ENCODE measurements at regions not wholly inside any gene's neighbourhood (a gene's known extent, or its start where the extent isn't known, plus 50 kb on each side); places are given as distances from the start of the nearest gene placed in this dataset.

GRCh38 chr14:61963926-61964325, 201.7 kb downstream of the SNAPC1 start:
- TF ChIP-seq CTCF (IDR thresholded peaks at IDR 0.05): no peak
- Histone ChIP-seq H3K27ac (ENCODE audit: low read length) (no peak overlapping the region), H3K4me1 (ENCODE audit: control insufficient read depth, insufficient read depth, low read length) (no peaks in the 10 kb centered on the region), H3K27me3 (ENCODE audit: control insufficient read depth, insufficient read depth, low read length) (peaks cover 3% of the 10 kb centered on the region), H3K36me3 (ENCODE audit: control insufficient read depth, insufficient read depth, low read length) (no peaks in the 10 kb centered on the region), H3K4me3 (ENCODE audit: low read length) (no peak overlapping the region), H3K9me3 (ENCODE audit: control insufficient read depth, insufficient read depth, low read length) (no peaks in the 10 kb centered on the region)
- Mint-ChIP-seq H3K4me3 (no peak overlapping the region), H3K27ac (no peak overlapping the region), H3K4me1 (no peaks in the 10 kb centered on the region), H3K36me3 (peaks cover 7% of the 10 kb centered on the region), H3K27me3 (ENCODE audit: low read depth in 2 of 2) (peaks cover 20 to 54% of the 10 kb centered on the region in 2 donors), H3K9me3 (no peaks in the 10 kb centered on the region)
- WGBS (ENCODE audit: insufficient coverage): 100% methylated on average over 2 of the region's 2 CpGs
- intact Hi-C loops (cut with micrococcal nuclease): no loop called here
- DNase-seq (no peak), ATAC-seq (no peak)

GRCh38 chr14:61965030-61965745, 203.0 kb downstream of the SNAPC1 start:
- H3K4me3 Mint-ChIP-seq: no peak overlapping the region
- Histone ChIP-seq H3K36me3 (ENCODE audit: control insufficient read depth, insufficient read depth, low read length) (no peaks in the 10 kb centered on the region), H3K9me3 (ENCODE audit: control insufficient read depth, insufficient read depth, low read length) (no peaks in the 10 kb centered on the region), H3K27me3 (ENCODE audit: control insufficient read depth, insufficient read depth, low read length) (no peaks in the 10 kb centered on the region), H3K27ac (ENCODE audit: low read length) (no peak overlapping the region), H3K4me1 (ENCODE audit: control insufficient read depth, insufficient read depth, low read length) (no peaks in the 10 kb centered on the region), H3K4me3 (ENCODE audit: low read length) (no peak overlapping the region)
- no peaks in the 10 kb centered on the region for H3K4me1 Mint-ChIP-seq
- no peak overlapping the region for H3K27ac Mint-ChIP-seq
- DNase-seq: no peak
- WGBS (ENCODE audit: insufficient coverage): 88% methylated on average over 2 of the region's 2 CpGs
- peaks cover 7% of the 10 kb centered on the region for H3K36me3 Mint-ChIP-seq
- intact Hi-C loops (cut with micrococcal nuclease): no loop called here
- no peak for ATAC-seq
- no peaks in the 10 kb centered on the region for H3K9me3 Mint-ChIP-seq
- no peak for TF ChIP-seq CTCF (IDR thresholded peaks at IDR 0.05)
- peaks cover 15 to 55% of the 10 kb centered on the region in 2 donors for H3K27me3 Mint-ChIP-seq (ENCODE audit: low read depth in 2 of 2)

- no peak overlapping the region for H3K27ac ChIP-seq (ENCODE audit: low read length)
- H3K27me3 ChIP-seq (ENCODE audit: control insufficient read depth, insufficient read depth, low read length): no peaks in the 10 kb centered on the region
- no peak for DNase-seq
- no peaks in the 10 kb centered on the region for H3K36me3 ChIP-seq (ENCODE audit: control insufficient read depth, insufficient read depth, low read length)
- WGBS (ENCODE audit: insufficient coverage): 100% methylated on average over 2 of the region's 2 CpGs
- Mint-ChIP-seq H3K36me3 (no peaks in the 10 kb centered on the region), H3K4me1 (no peaks in the 10 kb centered on the region), H3K27me3 (ENCODE audit: low read depth in 2 of 2) (peaks cover 16 to 50% of the 10 kb centered on the region in 2 donors), H3K4me3 (no peak overlapping the region), H3K9me3 (no peaks in the 10 kb centered on the region), H3K27ac (no peak overlapping the region)
- no peaks in the 10 kb centered on the region for H3K4me1 ChIP-seq (ENCODE audit: control insufficient read depth, insufficient read depth, low read length)
- no peak overlapping the region for H3K4me3 ChIP-seq (ENCODE audit: low read length)
- ATAC-seq: no peak
- H3K9me3 ChIP-seq (ENCODE audit: control insufficient read depth, insufficient read depth, low read length): no peaks in the 10 kb centered on the region
- intact Hi-C loops (cut with micrococcal nuclease): no loop called here
- no peak for TF ChIP-seq CTCF (IDR thresholded peaks at IDR 0.05)
Measured at GRCh38 chr14:61968207-61968606, 206.0 kb downstream of the SNAPC1 start.

GRCh38 chr14:61972711-61973110, 210.5 kb downstream of the SNAPC1 start:
- Mint-ChIP-seq H3K27ac (no peak overlapping the region), H3K36me3 (peaks cover 18% of the 10 kb centered on the region), H3K4me1 (no peaks in the 10 kb centered on the region), H3K9me3 (peaks cover 2 to 4% of the 10 kb centered on the region in 2 donors), H3K27me3 (ENCODE audit: low read depth in 2 of 2) (peaks cover 15 to 50% of the 10 kb centered on the region in 2 donors), H3K4me3 (no peak overlapping the region)
- Histone ChIP-seq H3K9me3 (ENCODE audit: control insufficient read depth, insufficient read depth, low read length) (peaks cover 8% of the 10 kb centered on the region), H3K27ac (ENCODE audit: low read length) (no peak overlapping the region), H3K27me3 (ENCODE audit: control insufficient read depth, insufficient read depth, low read length) (no peaks in the 10 kb centered on the region), H3K4me1 (ENCODE audit: control insufficient read depth, insufficient read depth, low read length) (no peaks in the 10 kb centered on the region), H3K36me3 (ENCODE audit: control insufficient read depth, insufficient read depth, low read length) (no peaks in the 10 kb centered on the region), H3K4me3 (ENCODE audit: low read length) (no peak overlapping the region)
- whole genome bisulfite sequencing (ENCODE audit: insufficient coverage): 93% methylated on average over 2 of the region's 3 CpGs
- no peak for TF ChIP-seq CTCF (IDR thresholded peaks at IDR 0.05)
- intact Hi-C loops (cut with micrococcal nuclease): no loop called here
- DNase-seq (no peak), ATAC-seq (no peak)

Measured in natural killer cell (primary cell).